Subcutaneous abdominal adipose tissue (tissue), 5 donors: ENCODE measurements at regions not wholly inside any gene's neighbourhood (a gene's known extent, or its start where the extent isn't known, plus 50 kb on each side); places are given as distances from the start of the nearest gene placed in this dataset.

Source experiments
- H3K27ac ChIP-seq: one replicate; pipeline ENCODE4 v1.7.0; 2013; ENCODE audit warnings: low read depth, mild to moderate bottlenecking, inconsistent platforms, low read length, moderate library complexity
- H3K27me3 ChIP-seq, 5 donors: one replicate each; pipeline ENCODE4 v1.7.0; 2013; ENCODE audit warnings: low read length in 5 of 5, inconsistent platforms in 1 of 5; ENCODE audit not compliant: control insufficient read depth in 5 of 5, insufficient read depth in 4 of 5
- H3K36me3 ChIP-seq, 5 donors: one replicate each; pipeline ENCODE4 v1.7.0; 2013; ENCODE audit warnings: low read length in 5 of 5; ENCODE audit not compliant: control insufficient read depth in 5 of 5, insufficient read depth in 5 of 5
- H3K4me1 ChIP-seq, 5 donors: one replicate each; pipeline ENCODE4 v1.7.0; 2013; ENCODE audit warnings: low read length in 5 of 5, mild to moderate bottlenecking in 3 of 5, moderate library complexity in 1 of 5; ENCODE audit not compliant: control insufficient read depth in 5 of 5, insufficient read depth in 5 of 5
- H3K4me3 ChIP-seq, 5 donors: one replicate each; pipeline ENCODE4 v1.7.0; 2013; ENCODE audit warnings: low read length in 5 of 5, low read depth in 1 of 5
- H3K9ac ChIP-seq, 5 donors: one replicate each; pipeline ENCODE4 v1.7.0; 2013; ENCODE audit warnings: low read length in 5 of 5, mild to moderate bottlenecking in 4 of 5, moderate library complexity in 3 of 5
- H3K9me3 ChIP-seq, 5 donors: one replicate each; pipeline ENCODE4 v1.7.0; 2013; ENCODE audit warnings: low read length in 5 of 5; ENCODE audit not compliant: control insufficient read depth in 5 of 5
- donor health status: healthy.
- donor health status: healthy.
- donor health status: healthy.
- donor health status: healthy.
- donor health status: healthy.

DNA sequence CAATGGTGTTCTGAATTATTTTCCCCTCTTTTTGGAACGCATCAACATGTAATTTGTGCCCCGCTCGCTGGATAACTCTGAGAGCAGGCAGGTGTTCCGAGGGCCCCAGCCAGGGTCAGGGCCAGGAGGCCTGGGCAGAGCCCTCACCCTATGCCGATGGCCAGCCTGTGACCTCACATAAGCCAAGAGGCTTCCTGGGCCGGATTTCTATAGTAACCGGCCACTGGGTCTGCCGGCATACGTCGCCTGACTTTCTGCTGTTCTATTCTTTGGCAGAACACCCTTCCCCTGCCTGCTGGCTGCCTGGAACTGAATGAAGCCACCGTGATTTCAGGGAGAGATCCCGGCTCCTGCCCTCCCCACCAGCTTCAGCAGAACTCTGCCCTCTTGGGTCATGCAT, 375.2 kb downstream of the SHANK2 start:
- Histone ChIP-seq H3K36me3 (no peaks in the 10 kb centered on the region), H3K9ac (no peak overlapping the region), H3K27ac (no peak overlapping the region), H3K27me3 (peaks cover 7 to 21% (median 14%) of the 10 kb centered on the region in 5 donors), H3K4me3 (no peak overlapping the region), H3K9me3 (no peaks in the 10 kb centered on the region), H3K4me1 (peaks cover 0 to 7% (median 4%) of the 10 kb centered on the region in 5 donors)

- H3K27me3 ChIP-seq: peaks cover 5 to 18% (median 11%) of the 10 kb centered on the region in 5 donors
- H3K9ac ChIP-seq: no peak overlapping the region
- H3K36me3 ChIP-seq: no peaks in the 10 kb centered on the region
- no peak overlapping the region for H3K4me3 ChIP-seq
- no peak overlapping the region for H3K27ac ChIP-seq
- peaks cover 0 to 5% (median 4%) of the 10 kb centered on the region in 5 donors for H3K4me1 ChIP-seq
- no peaks in the 10 kb centered on the region for H3K9me3 ChIP-seq
Observed at GRCh38 chr11:70878366-70878765, 374.0 kb downstream of the SHANK2 start.

GRCh38 chr11:70879601-70880285, 372.6 kb downstream of the SHANK2 start:
- Histone ChIP-seq H3K27me3 (peaks cover 5 to 18% (median 11%) of the 10 kb centered on the region in 5 donors), H3K4me1 (peaks cover 0 to 5% (median 4%) of the 10 kb centered on the region in 5 donors)

DNA sequence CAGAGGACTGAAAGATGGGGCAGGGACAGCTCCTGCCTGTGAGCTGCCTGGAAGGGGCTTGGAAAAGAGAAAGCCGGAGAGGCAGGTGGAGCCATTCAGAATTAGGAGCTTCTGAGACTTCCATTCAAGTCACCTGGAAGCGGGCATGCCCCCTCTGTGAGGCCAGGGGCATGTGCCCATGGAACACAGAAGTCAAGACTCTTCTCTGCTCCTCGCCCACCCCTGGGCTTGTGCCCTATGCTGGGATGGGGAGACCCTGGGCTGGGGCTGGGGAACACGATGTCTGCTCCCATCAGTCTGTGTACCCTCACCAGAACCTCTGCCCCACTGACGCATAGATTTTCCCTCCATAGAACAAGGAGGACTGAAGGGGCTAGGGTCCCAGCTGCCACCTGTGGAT, 372.0 kb downstream of the SHANK2 start:
- Histone ChIP-seq H3K36me3 (no peaks in the 10 kb centered on the region), H3K27me3 (peaks cover 6 to 20% (median 15%) of the 10 kb centered on the region in 5 donors), H3K27ac (no peak overlapping the region)

More at GRCh38 chr11:70879601-70880285, 372.6 kb downstream of the SHANK2 start:
- no peaks in the 10 kb centered on the region for H3K9me3 ChIP-seq
- no peak overlapping the region for H3K4me3 ChIP-seq
- no peaks in the 10 kb centered on the region for H3K36me3 ChIP-seq
- no peak overlapping the region for H3K27ac ChIP-seq
- no peak overlapping the region for H3K9ac ChIP-seq

DNA sequence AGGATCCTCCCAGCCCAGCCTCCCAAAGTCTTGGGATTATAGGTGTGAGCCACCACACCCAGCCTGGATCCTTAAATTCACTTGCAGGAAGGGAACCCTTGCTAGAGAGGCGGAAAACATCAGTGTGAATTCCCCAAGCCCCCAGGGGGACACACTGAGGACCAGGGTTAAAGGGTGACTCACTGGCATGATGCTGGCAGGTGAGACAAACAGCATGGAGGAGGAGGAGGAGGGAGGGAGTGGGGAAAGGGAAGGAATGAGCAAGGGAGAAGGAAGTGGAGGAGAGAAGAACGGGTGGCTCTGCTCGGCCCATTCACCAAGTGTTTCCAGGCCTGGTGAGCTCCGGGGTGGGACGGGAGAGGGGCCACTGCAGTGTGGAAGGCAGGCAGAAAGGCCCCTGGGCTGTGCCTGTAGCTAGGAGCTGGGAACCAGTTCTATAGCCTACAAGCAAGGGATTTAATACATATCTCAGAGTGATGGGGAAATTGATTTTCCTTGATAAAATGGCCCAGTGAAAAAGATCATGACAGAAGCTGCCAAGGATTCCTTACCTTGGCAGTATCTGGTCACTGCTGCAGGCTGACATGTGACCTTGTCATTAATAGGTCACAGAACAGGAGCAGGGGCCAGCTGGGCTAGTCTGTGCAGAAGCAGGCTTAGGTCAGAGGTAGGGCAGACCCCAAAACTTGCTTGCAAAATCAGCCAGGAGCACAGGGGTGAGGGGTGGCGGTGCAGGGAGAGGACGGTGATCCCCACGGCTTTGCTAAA, 370.2 kb downstream of the SHANK2 start:
- no peak overlapping the region for H3K4me3 ChIP-seq
- H3K9me3 ChIP-seq: no peaks in the 10 kb centered on the region
- H3K9ac ChIP-seq: no peak overlapping the region
- no peaks in the 10 kb centered on the region for H3K36me3 ChIP-seq
- H3K27ac ChIP-seq: no peak overlapping the region
- no peaks in the 10 kb centered on the region for H3K4me1 ChIP-seq
- peaks cover 11 to 24% (median 16%) of the 10 kb centered on the region in 5 donors for H3K27me3 ChIP-seq

More for the DNA sequence above, 372.0 kb downstream of the SHANK2 start:
- Histone ChIP-seq H3K9ac (no peak overlapping the region), H3K4me3 (no peak overlapping the region), H3K9me3 (no peaks in the 10 kb centered on the region), H3K4me1 (peaks cover 0 to 5% (median 4%) of the 10 kb centered on the region in 5 donors)

DNA sequence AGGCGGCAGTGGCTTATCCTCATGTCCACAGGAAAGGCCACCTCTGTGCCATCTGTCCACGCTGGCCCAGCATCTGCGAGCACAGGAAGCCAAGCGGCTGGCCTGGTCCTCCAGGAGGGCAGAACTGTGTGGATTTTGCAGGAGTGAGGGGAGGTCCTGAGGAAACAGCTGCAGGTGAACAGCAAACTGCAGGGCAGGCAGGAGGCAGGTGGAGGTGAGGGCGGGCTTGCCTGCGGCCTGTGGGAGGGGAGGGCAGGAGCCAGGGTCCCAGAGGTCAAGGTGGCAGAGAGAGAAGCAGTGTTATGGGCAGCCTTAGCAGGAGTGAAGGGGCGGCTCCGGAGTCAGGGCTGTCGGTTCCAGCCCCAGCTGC, 369.7 kb downstream of the SHANK2 start:
- Histone ChIP-seq H3K27me3 (peaks cover 11 to 24% (median 16%) of the 10 kb centered on the region in 5 donors), H3K36me3 (no peaks in the 10 kb centered on the region), H3K4me1 (no peaks in the 10 kb centered on the region), H3K9ac (no peak overlapping the region), H3K4me3 (no peak overlapping the region), H3K9me3 (no peaks in the 10 kb centered on the region), H3K27ac (no peak overlapping the region)

DNA sequence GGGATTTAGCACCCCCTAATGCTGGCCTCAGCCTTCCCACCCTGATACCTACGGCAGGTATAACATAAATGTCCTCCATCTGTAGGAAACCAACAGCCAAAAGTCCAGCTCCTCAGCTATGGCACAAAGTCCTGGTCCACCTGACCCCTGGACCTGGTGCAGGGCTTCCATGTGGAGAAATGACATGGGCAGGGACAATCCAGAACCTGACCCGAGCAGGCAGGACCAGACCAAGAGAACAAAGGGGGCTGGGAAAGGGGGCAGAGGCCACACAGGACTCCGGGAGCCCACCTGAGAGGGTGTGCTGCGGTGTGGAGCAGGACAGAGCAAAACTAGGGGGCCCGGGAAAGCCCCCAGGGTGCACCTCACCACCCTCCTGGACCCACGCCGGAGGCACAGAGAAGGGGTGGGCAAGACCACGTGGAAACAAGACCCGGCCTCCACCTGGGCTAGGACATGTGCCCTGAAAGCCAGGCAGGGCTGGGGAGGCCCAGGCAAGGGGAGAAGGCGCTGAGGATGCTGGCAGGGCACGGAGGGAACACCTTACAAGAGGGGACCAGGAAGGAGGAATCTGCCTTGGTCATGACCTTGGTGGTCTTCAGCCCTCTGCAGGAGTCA, 368.9 kb downstream of the SHANK2 start:
- no peak overlapping the region for H3K27ac ChIP-seq
- H3K4me3 ChIP-seq: no peak overlapping the region
- H3K27me3 ChIP-seq: peaks cover 11 to 20% (median 16%) of the 10 kb centered on the region in 5 donors
- H3K9me3 ChIP-seq: no peaks in the 10 kb centered on the region
- H3K9ac ChIP-seq: no peak overlapping the region
- H3K36me3 ChIP-seq: no peaks in the 10 kb centered on the region
- H3K4me1 ChIP-seq: no peaks in the 10 kb centered on the region

- no peak overlapping the region for H3K27ac ChIP-seq
- no peak overlapping the region for H3K4me3 ChIP-seq
- no peaks in the 10 kb centered on the region for H3K4me1 ChIP-seq
- no peak overlapping the region for H3K9ac ChIP-seq
- peaks cover 0 to under 1% (median 0%) of the 10 kb centered on the region in 5 donors for H3K9me3 ChIP-seq
- H3K27me3 ChIP-seq: peaks cover 11 to 18% (median 15%) of the 10 kb centered on the region in 5 donors
- no peaks in the 10 kb centered on the region for H3K36me3 ChIP-seq
Observed at GRCh38 chr11:70883973-70884623, 368.3 kb downstream of the SHANK2 start.

DNA sequence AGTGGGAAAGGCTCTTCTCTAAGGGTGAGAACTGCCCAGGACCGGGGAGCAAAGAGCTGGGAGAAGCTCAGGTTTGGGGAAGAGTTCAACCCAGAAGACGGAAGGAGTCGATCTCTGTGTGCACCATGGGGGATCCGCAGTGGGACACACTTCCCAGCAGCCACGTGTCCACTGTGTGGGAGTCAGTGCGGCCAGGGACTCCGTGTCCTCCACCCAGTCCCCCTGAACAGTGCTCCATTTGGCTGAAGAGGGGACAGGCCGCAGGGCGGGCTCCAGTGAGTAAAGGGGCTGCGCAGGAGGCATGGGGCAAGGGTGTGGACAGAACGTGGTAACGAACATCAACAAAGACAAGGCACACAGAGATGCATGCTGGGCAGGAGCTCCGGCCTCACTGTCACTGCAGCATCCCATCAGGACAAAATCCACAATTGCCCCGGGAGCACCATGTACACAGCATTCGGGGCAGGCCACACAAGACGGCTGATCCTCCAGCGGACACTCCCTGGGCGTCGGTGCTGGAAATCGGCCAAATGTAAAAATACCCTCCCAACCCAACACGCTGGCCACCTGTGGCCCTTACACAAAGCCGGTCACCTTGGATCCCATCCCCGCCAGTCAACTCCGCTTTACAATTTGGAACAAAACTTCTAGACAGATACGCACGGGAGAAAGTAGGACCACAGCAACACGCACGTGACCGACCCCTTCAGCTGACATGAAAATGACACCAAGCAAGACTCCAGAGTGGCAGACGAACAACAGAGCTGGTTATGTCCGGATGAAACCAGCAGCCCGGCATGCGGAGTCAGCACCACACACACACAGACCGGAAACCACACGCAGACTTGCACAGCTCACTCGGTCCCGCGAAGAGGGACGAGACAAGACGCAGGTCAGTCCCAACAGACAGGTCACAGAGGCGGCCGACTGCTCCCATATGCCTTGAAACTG, 366.8 kb downstream of the SHANK2 start:
- H3K4me3 ChIP-seq: no peak overlapping the region
- H3K27me3 ChIP-seq: peaks cover 7 to 15% (median 11%) of the 10 kb centered on the region in 5 donors

More for the DNA sequence above, 366.8 kb downstream of the SHANK2 start:
- Histone ChIP-seq H3K4me1 (no peaks in the 10 kb centered on the region), H3K36me3 (no peaks in the 10 kb centered on the region), H3K9ac (no peak overlapping the region), H3K9me3 (peaks cover 0 to 8% (median 0%) of the 10 kb centered on the region in 5 donors), H3K27ac (no peak overlapping the region)
